GM06990 (cell line): ENCODE measurements at regions not wholly inside any gene's neighbourhood (a gene's known extent, or its start where the extent isn't known, plus 50 kb on each side); places are given as distances from the start of the nearest gene placed in this dataset.

Experiments used
- DNase-seq: peaks from one replicate; pipeline ENCODE4 v3.0.0-alpha.2; 2011; ENCODE audit not compliant: insufficient read length; ENCODE audit errors: extremely low read depth
- H3K27me3 ChIP-seq: replicated peaks from 2 replicates; pipeline ENCODE4 v1.6.0; 2011; ENCODE audit warnings: low read length; ENCODE audit not compliant: control insufficient read depth, insufficient read depth
- H3K36me3 ChIP-seq: 2 replicates; pipeline ENCODE4 v1.5.1; 2011; ENCODE audit warnings: low read length; ENCODE audit not compliant: control insufficient read depth, insufficient read depth
- H3K4me3 ChIP-seq: replicated peaks from 2 replicates; pipeline ENCODE4 v1.5.1; 2011; ENCODE audit warnings: low read depth, mild to moderate bottlenecking, control low read depth, low read length
- TF ChIP-seq, protein P1 (sequence below): IDR thresholded peaks from 2 replicates; pipeline ENCODE4 v1.5.1; 2011; ENCODE audit warnings: low read length, control low read depth, mild to moderate bottlenecking, inconsistent platforms; ENCODE audit not compliant: insufficient read depth, poor library complexity, severe bottlenecking

DNA sequence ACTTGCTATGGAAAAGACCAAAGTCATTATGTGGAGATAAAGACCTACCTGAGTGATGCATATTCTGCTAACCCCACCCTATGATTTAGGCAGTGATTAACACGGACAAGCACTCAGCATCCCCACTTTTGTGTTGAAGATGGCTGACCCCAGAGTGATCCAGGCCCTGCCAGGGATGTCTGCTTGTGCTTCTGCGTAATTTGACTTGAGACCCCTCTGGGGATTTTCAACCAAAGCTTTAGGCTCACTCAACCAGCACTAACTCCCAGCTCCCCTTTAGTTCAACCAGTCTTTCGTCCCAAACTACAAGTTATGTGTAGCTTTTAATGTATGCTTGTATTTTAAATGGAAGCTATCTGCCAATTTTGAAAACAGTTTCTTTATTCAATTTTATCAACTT lies 538.0 kb upstream of the ID4 start:
- Histone ChIP-seq H3K36me3 (no peaks in the 10 kb centered on the region), H3K27me3 (no peaks in the 10 kb centered on the region), H3K4me3 (no peak overlapping the region)
- TF ChIP-seq, protein P1, sequence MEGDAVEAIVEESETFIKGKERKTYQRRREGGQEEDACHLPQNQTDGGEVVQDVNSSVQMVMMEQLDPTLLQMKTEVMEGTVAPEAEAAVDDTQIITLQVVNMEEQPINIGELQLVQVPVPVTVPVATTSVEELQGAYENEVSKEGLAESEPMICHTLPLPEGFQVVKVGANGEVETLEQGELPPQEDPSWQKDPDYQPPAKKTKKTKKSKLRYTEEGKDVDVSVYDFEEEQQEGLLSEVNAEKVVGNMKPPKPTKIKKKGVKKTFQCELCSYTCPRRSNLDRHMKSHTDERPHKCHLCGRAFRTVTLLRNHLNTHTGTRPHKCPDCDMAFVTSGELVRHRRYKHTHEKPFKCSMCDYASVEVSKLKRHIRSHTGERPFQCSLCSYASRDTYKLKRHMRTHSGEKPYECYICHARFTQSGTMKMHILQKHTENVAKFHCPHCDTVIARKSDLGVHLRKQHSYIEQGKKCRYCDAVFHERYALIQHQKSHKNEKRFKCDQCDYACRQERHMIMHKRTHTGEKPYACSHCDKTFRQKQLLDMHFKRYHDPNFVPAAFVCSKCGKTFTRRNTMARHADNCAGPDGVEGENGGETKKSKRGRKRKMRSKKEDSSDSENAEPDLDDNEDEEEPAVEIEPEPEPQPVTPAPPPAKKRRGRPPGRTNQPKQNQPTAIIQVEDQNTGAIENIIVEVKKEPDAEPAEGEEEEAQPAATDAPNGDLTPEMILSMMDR, result no peak
- DNase-seq, result no peak

DNA sequence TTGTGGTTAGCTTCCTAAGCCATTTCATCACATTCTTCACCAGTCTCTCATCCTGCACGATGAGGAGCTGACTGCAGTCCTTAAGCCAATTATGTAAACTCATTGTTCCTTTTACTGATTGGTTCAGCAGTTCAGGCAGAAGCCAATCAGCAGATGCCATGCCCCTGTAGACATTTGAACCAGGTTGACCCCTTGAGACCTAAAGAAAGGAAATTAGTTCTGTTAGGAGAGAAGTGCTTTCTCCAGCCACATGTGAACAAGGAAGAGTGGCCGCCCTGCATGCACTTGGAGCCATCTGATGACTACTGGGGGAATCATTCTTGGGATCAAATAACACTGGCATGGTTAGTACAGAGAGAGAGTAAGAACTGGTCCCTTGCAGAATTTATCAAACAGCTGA lies 535.2 kb upstream of the ID4 start:
- no peak overlapping the region for H3K4me3 ChIP-seq
- TF ChIP-seq, protein P1, result no peak
- H3K27me3 ChIP-seq, result no peaks in the 10 kb centered on the region
- H3K36me3 ChIP-seq, result no peaks in the 10 kb centered on the region
- no peak for DNase-seq

DNA sequence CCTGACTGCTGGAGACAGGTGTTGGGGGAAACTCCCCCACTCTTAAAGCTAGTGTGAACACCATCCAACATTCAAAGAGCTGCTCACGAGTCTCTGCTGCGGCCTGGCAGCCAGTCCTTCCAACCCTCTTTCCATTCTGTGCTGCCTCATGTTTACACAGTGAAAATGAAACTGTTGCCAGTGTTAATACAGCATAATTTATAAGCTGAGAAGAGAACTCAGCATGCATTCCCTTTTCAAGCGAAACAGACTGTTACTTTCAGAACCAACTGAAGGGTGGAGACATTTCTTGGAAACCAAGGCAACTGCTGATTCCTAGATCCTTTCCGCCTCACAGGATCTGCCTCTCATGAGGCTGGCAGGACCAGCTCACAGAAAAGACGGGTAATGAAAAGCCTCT lies 533.8 kb upstream of the ID4 start:
- TF ChIP-seq, protein P1, result no peak
- Histone ChIP-seq H3K4me3 (no peak overlapping the region), H3K27me3 (no peaks in the 10 kb centered on the region), H3K36me3 (no peaks in the 10 kb centered on the region)
- no peak for DNase-seq

DNA sequence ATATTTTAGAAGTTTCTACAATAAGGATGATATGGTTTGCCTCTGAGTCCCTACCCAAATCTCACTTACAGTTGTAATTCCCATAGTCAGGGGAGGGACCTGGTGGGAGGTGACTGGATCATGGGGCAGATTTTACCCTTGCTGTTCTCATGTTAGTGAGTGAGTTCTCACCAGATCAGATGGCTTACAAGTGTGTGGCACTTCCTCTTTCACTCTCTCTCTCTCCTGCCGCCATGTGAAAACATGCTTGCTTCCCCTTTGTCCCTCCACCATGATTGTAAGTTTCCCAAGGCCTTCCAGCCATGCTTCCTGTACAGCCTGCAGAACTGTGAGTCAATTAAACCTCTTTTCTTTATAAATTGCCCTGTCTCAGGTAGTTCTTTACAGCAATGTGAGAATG lies 527.5 kb upstream of the ID4 start:
- Histone ChIP-seq H3K4me3 (no peak overlapping the region), H3K36me3 (no peaks in the 10 kb centered on the region), H3K27me3 (no peaks in the 10 kb centered on the region)
- TF ChIP-seq, protein P1, result no peak
- no peak for DNase-seq

DNA sequence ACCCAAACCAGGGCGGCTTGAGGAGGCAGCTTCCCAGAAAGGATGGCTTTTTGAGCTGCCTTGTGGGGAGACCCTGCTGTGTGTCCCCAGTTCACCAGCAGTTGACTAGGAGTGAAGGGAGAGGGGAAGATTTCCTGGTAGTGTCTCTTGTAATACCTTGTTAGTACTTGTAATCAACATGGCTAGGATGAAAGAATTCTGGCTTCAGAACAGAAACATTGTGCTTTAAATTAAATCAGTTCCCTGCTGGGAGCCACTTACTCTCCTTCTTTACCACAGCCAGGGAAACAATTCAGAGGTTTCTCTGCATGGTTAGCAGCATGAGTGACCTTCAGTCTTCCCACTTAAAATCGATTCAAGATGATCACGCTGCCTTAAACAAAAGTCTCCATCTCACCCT lies 525.4 kb upstream of the ID4 start:
- Histone ChIP-seq H3K4me3 (no peak overlapping the region), H3K27me3 (no peaks in the 10 kb centered on the region), H3K36me3 (no peaks in the 10 kb centered on the region)
- DNase-seq, result no peak
- TF ChIP-seq, protein P1, result no peak

DNA sequence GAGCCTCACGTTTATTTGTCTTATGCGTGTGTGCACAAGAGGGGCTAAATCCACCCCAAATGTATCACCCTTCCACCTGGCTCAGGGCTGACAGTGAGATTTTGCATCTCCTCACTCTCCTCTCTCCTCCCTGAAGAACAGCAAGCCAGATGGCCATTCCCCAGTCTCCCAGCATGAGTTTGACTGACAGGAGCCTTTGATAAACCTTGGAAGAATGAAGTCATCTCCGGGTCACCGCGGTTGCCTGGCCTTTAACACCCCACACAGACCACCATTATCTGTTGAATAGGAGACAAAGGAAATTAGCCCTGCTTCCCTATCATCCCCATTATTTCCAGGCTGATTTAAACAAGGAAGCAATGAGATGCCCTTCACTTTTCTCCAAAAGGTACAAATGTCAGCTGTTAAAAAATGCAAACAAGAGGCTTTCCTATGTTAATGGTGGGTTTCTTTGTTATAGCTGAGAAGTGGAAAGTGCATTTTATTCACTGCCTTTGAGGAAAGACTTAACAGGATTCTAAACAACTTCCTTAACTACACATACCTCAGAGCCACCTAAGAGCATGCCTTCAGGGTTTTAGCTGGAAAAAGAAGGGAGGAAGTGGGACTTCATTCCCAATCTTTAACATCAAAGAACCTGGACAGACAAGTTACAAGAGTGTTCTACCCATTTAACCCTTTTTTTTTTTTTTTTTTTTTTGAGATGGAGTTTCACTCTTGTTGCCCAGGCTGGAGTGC lies 524.8 kb upstream of the ID4 start:
- TF ChIP-seq, protein P1, result no peak
- H3K36me3 ChIP-seq, result no peaks in the 10 kb centered on the region
- DNase-seq, result no peak

More for the DNA sequence above, 524.8 kb upstream of the ID4 start:
- Histone ChIP-seq H3K27me3 (no peaks in the 10 kb centered on the region), H3K4me3 (no peak overlapping the region)
